Activated T-helper 1 cell treated with anti-CD3 and anti-CD28 coated beads, Interleukin-2, amount 50 U/mL, for 16 hours (primary cell): ENCODE measurements at regions not wholly inside any gene's neighbourhood (a gene's known extent, or its start where the extent isn't known, plus 50 kb on each side); places are given as distances from the start of the nearest gene placed in this dataset.

ENCODE experiments used
- DNase-seq, 2 donors: peaks; one replicate each; pipeline ENCODE4 v3.0.0-alpha.2; 2020; ENCODE audit warnings: low read depth in 1 of 2, low spot score in 1 of 2

- no peak for DNase-seq
These were observed 72.7 kb upstream of the CHRNA7 start for GRCh38 chr15:31957581-31957980.

- no peak for DNase-seq
These were observed 65.6 kb upstream of the CHRNA7 start for GRCh38 chr15:31964586-31965307.

- no peak for DNase-seq
These were observed 60.3 kb upstream of the CHRNA7 start for GRCh38 chr15:31970007-31970406.

- no peak for DNase-seq
These were observed 57.1 kb upstream of the CHRNA7 start for GRCh38 chr15:31973197-31973596.

- no peak for DNase-seq
These were observed 56.0 kb upstream of the CHRNA7 start for GRCh38 chr15:31974154-31974794.

GRCh38 chr15:31974855-31975829, 55.2 kb upstream of the CHRNA7 start:
- no peak for DNase-seq

- no peak for DNase-seq
These were observed 54.5 kb upstream of the CHRNA7 start for GRCh38 chr15:31975830-31976229.

GRCh38 chr15:31977138-31977537, 53.2 kb upstream of the CHRNA7 start:
- DNase-seq = no peak

- peak; percentile 32 to 33 for DNase-seq
These were observed 52.3 kb upstream of the CHRNA7 start for GRCh38 chr15:31977812-31978661.
